Right lobe of liver (tissue), 6 donors: ENCODE measurements at regions not wholly inside any gene's neighbourhood (a gene's known extent, or its start where the extent isn't known, plus 50 kb on each side); places are given as distances from the start of the nearest gene placed in this dataset.

ENCODE experiments used
- ATAC-seq, 4 donors: fragments of 200-7000 bp; cut with Tn5 transposase; one replicate each; pipeline ENCODE4 v1.9.1; 2020; ENCODE audit warnings: mild to moderate bottlenecking in 4 of 4, moderate library complexity in 4 of 4
- DNase-seq, 3 donors: peaks; one replicate each; pipeline ENCODE4 v3.0.0-alpha.2; 2020
- H3K27ac ChIP-seq, 3 donors: fragments of 200-600 bp; one replicate each; pipeline ENCODE4 v1.8.0; 2022
- H3K27me3 ChIP-seq, 2 donors: fragments of 200-600 bp; one replicate each; pipeline ENCODE4 v1.8.0; 2022
- H3K36me3 ChIP-seq, 4 donors: fragments of 200-600 bp; sonication (generic) in 1 of 4; one replicate each; pipeline versions ENCODE4 v1.5.1 to v1.8.0; 2017 to 2022; ENCODE audit warnings: control low read depth in 1 of 4
- H3K4me1 ChIP-seq, 4 donors: fragments of 200-600 bp; sonication (generic) in 1 of 4; one replicate each; pipeline versions ENCODE4 v1.5.1 to v1.8.0; 2017 to 2022; ENCODE audit warnings: control low read depth in 1 of 4
- H3K4me3 ChIP-seq, 3 donors: fragments of 200-600 bp; one replicate each; pipeline ENCODE4 v1.8.0; 2022
- H3K9me3 ChIP-seq, 4 donors: fragments of 200-600 bp; sonication (generic) in 1 of 4; one replicate each; pipeline versions ENCODE4 v1.5.1 to v1.8.0; 2017 to 2022; ENCODE audit warnings: control low read depth in 1 of 4
- POLR2A ChIP-seq: fragments of 450-650 bp; IDR thresholded peaks from one replicate; pipeline ENCODE4 v1.6.1; 2017; ENCODE audit warnings: antibody characterized with exemption, mild to moderate bottlenecking
- WGBS: methylation state at CpG from one replicate; pipeline ENCODE4 v1.1.6; 2018; ENCODE audit warnings: low coverage, low lambda C conversion rate; ENCODE audit not compliant: insufficient coverage; ENCODE audit errors: missing lambda C conversion rate; 5-methylcytosine and 5-hydroxymethylcytosine counted together
- intact Hi-C, 2 donors: fragments of 100-400 bp; cut with DNase I; formaldehyde crosslinking; loops; one replicate each; pipeline versions ENCODE4 v1.11.2 to v1.14.1; 2022
- TF ChIP-seq, protein P1 (sequence below), 4 donors: fragments of 200-600 bp in 3 of 4; fragments of 450-650 bp in 1 of 4; IDR thresholded peaks; one replicate each; pipeline versions ENCODE4 v1.5.1 to v1.8.0; 2016 to 2022; ENCODE audit warnings: antibody characterized with exemption in 4 of 4, mild to moderate bottlenecking in 2 of 4
- donor health status: DM: no; HTN: yes; CAD: no.
- donor health status: DM: no; HTN: no; CAD: no.
- donor health status: DM: no; HTN: no; CAD: no.
- donor health status: DM: no; HTN: yes; CAD: no.
- donor health status: DM: no; HTN: yes; CAD: no.

GRCh38 chr14:27605282-27605681, 1007.4 kb upstream of the NOVA1 start:
- WGBS, result 28% methylated on average over 3 of the region's 3 CpGs
- intact Hi-C loops, result no loop called here
- no peaks in the 10 kb centered on the region for H3K27me3 ChIP-seq
- no peak overlapping the region for H3K4me3 ChIP-seq
- no peaks in the 10 kb centered on the region for H3K9me3 ChIP-seq
- ATAC-seq (no peak), DNase-seq (no peak)
- TF ChIP-seq POLR2A, result no peak
- TF ChIP-seq, protein P1, sequence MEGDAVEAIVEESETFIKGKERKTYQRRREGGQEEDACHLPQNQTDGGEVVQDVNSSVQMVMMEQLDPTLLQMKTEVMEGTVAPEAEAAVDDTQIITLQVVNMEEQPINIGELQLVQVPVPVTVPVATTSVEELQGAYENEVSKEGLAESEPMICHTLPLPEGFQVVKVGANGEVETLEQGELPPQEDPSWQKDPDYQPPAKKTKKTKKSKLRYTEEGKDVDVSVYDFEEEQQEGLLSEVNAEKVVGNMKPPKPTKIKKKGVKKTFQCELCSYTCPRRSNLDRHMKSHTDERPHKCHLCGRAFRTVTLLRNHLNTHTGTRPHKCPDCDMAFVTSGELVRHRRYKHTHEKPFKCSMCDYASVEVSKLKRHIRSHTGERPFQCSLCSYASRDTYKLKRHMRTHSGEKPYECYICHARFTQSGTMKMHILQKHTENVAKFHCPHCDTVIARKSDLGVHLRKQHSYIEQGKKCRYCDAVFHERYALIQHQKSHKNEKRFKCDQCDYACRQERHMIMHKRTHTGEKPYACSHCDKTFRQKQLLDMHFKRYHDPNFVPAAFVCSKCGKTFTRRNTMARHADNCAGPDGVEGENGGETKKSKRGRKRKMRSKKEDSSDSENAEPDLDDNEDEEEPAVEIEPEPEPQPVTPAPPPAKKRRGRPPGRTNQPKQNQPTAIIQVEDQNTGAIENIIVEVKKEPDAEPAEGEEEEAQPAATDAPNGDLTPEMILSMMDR (IDR thresholded peaks at IDR 0.05), result no peak
- H3K4me1 ChIP-seq, result no peaks in the 10 kb centered on the region
- no peaks in the 10 kb centered on the region for H3K36me3 ChIP-seq
- H3K27ac ChIP-seq, result no peak overlapping the region

DNA sequence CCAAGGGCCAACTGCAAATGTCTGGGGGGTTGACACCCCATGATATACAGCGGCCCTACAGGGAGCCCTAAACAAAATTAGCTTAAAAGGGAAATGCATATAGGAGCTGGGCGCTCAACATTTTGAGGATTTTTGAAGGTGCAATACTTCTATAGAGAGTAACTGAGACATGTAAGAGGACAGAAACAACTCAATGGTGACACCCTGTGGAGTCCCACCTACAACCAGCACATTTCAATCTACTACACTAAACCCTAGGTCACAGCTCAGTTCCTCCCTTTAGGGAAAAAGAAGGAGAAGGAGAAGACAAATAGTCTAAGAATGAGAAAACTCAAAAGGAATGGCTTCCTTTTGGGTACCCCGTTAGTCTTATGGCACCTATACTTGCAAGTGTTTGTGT, 1010.5 kb upstream of the NOVA1 start:
- Histone ChIP-seq H3K27me3 (no peaks in the 10 kb centered on the region), H3K4me1 (no peaks in the 10 kb centered on the region), H3K36me3 (no peaks in the 10 kb centered on the region), H3K9me3 (no peaks in the 10 kb centered on the region), H3K4me3 (no peak overlapping the region), H3K27ac (no peak overlapping the region)
- WGBS, result 60% methylated on average over 2 of the region's 3 CpGs
- no peak for TF ChIP-seq POLR2A
- TF ChIP-seq, protein P1 (IDR thresholded peaks at IDR 0.05), result no peak
- intact Hi-C loops, result no loop called here
- DNase-seq (no peak), ATAC-seq (no peak)

DNA sequence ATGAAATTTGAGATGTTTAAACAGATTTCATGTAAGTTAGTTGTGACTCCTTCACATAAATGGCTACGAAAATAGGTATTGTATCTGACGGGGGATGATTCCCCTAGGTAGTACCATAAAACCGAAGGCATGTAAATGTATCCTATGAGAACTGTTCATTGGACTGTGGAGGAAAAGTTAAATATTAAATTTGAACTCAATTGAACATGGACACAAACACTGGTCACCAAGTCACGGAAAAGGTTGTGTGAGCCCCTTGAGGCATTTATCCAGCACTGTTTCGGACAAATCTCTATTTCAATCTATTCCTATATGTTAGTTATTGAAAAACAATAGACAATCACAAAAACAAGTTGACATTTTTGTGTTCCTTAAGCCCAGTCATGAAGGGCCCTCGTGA, 1014.3 kb upstream of the NOVA1 start:
- Histone ChIP-seq H3K36me3 (no peaks in the 10 kb centered on the region), H3K27me3 (no peaks in the 10 kb centered on the region), H3K4me3 (no peak overlapping the region), H3K27ac (no peak overlapping the region), H3K9me3 (no peaks in the 10 kb centered on the region), H3K4me1 (no peaks in the 10 kb centered on the region)
- TF ChIP-seq, protein P1 (IDR thresholded peaks at IDR 0.05), result no peak
- no peak for TF ChIP-seq POLR2A
- ATAC-seq (no peak), DNase-seq (no peak)
- intact Hi-C loops, result no loop called here
- 46% methylated on average over 6 of the region's 6 CpGs for WGBS

- WGBS, result 39% methylated on average over 2 of the region's 2 CpGs
- no peaks in the 10 kb centered on the region for H3K9me3 ChIP-seq
- H3K27me3 ChIP-seq, result no peaks in the 10 kb centered on the region
- no peak overlapping the region for H3K4me3 ChIP-seq
- ATAC-seq (no peak), DNase-seq (no peak)
- H3K27ac ChIP-seq, result no peak overlapping the region
- TF ChIP-seq, protein P1 (IDR thresholded peaks at IDR 0.05), result no peak
- no peak for TF ChIP-seq POLR2A
- no peaks in the 10 kb centered on the region for H3K4me1 ChIP-seq
- intact Hi-C loops, result no loop called here
- H3K36me3 ChIP-seq, result no peaks in the 10 kb centered on the region
Measured at GRCh38 chr14:27613102-27613501, 1015.3 kb upstream of the NOVA1 start.

DNA sequence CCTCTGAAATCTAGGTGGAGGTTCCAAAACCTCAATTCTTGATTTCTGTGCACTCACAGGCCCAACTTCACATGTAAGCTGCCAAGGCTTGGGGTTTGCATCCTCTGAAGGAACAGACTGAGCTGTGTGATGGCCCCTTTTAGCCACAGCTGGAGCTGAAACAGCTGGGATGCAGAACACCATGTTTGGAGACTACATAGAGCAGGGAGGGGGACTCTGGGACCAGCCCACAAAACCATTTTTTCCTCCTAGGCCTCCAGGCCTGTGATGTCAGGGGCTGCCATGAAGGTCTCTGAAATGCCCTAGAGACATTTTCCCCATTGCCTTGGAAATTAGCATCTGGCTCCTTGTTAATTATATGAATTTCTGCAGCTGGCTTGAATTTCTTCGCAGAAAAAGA, 1025.9 kb upstream of the NOVA1 start:
- DNase-seq, result no peak
- 20% methylated on average over 1 of the region's 1 CpG for WGBS
- H3K27me3 ChIP-seq, result no peaks in the 10 kb centered on the region
- no peaks in the 10 kb centered on the region for H3K36me3 ChIP-seq
- no peak for ATAC-seq
- H3K9me3 ChIP-seq, result no peaks in the 10 kb centered on the region
- H3K4me1 ChIP-seq, result no peaks in the 10 kb centered on the region
- intact Hi-C loops, result no loop called here
- no peak overlapping the region for H3K27ac ChIP-seq
- no peak overlapping the region for H3K4me3 ChIP-seq
- no peak for TF ChIP-seq POLR2A
- TF ChIP-seq, protein P1 (IDR thresholded peaks at IDR 0.05), result no peak
